ENCODE measurements at regions not wholly inside any gene's neighbourhood (a gene's known extent, or its start where the extent isn't known, plus 50 kb on each side); places are given as distances from the start of the nearest gene placed in this dataset.

DNA sequence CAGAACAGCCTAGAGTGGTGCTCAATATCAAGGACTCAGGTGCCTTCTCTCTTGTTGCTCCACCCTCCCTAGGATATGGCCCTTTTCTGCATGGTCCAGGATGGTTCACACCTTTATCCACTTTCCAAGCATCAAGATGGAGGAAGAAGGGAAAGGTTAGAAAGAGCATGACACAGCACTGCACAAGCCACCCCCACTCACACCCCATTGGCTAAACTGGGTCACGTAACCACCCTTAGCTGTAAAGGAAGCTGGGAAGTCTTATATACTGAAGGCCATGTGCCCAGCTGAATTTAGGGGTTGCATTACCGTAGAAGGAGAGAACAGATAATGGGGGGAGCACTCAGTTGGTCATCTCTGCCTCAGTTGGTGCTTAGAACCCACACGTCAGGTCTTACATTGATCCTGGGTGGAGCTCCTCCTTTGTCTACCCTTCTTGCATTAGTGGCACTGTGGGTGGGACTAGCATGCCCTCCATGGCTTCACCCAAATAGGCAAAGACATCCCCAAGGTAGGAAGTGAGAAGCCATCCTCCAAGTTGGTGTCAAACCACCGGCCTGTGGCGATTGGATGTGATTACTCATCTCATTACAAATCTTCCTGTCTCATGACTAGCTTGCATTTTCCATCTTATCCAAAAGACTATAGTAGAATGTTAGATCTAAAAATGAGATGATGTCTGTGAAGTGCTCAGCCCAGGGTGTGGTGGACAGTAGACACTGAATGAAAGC lies 248.5 kb downstream of the HAUS1 start:
- DNase-seq, result no peak

DNA sequence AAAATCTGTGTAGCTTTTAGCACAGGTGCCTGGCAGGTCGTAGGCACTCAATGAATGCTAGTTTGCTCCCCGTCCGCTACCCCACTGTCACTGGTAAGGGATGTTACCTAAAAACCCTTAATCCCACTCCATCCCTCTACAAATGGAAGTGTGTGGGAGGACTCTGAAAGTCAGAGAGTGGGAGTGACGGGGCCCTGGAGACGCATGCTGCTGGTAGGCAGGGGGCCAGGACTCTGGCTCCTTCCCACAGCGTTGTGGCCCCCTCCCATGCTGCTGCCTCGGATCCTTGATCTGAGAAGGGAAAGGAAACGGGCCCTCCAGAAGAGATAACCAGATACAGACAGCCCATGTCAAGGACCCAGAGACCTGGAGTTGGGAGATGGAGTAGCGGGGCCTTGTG lies 249.3 kb downstream of the HAUS1 start:
- DNase-seq, result no peak

- peak in 1 of 3 experiments; percentile 8 for DNase-seq
Observed at GRCh38 chr18:46356278-46357033, 252.3 kb downstream of the HAUS1 start.

GRCh38 chr18:46360102-46360699 lies 256.0 kb downstream of the HAUS1 start:
- DNase-seq, result no peak

DNA sequence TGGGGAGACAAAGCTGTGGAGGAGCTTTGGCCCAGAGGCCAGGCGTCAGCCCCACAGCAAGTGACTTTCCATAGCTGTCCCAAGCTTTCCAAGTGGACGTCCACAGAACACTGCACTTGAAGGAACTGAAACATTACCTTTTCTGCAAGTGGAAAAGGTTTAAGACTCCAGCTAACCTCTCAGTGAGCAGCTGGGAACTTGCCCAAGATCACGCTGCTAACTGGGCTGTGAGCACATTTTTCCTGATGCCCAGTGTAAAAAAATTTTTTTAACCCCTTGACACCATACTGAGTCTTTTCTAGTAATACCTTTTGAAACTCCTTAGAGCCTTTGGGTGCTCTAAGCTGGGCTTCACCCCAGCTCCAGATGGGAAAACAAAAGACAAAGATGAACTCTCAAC lies 256.7 kb downstream of the HAUS1 start:
- DNase-seq, result no peak

DNA sequence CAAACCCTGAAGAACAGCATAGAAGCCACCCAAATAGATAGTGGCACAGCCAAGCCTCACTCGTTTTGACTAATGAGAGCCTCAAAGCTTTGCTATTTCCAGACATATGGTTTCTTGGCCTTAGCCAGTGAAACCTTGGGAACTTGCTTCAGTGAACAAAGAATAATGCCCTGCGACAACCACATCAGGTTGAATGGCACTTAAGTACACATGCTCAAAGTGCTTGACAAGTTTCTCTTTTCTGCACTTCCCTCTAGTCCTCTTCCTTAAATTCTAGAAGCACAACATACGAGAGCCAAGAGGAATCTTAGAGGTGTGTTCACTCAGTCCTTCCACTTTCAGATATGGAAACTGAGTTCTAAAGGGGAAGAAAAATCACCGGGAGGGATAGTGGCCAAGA lies 258.3 kb downstream of the HAUS1 start:
- DNase-seq, result no peak

GRCh38 chr18:46364048-46364447 lies 259.9 kb downstream of the HAUS1 start:
- DNase-seq, result no peak

- DNase-seq, result no peak
Observed at GRCh38 chr18:46366201-46366600, 262.0 kb downstream of the HAUS1 start.

DNA sequence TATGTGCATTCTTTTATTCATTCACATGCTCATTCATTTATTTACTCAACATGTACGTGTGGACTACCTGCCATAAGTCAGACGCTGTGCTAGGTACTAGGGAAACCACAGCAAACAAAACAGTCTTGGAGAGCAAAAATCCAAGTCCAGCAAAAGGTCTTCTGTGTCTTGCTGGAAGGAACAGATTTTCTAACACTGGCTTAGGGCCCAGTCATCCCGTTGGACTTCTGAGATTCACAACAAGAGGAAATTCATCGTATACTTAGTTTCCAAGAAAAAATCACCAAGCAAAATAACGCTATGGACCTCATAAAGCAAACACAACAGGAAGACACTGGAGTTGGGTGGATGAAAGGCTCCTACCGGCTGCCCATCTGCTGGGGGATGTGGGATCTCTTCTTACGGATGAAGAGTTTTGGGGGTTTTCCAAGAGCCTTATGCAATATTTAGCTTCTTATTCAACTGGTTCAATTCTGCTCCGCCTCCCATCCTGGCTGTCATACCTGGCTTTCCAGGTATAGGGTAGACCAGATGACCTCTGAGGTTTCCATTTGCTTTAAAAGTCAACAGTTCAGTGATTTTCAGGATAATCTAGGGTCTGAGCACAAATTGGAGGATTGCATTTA lies 262.7 kb downstream of the HAUS1 start:
- DNase-seq, result no peak

GRCh38 chr18:46369323-46369722 lies 265.1 kb downstream of the HAUS1 start:
- DNase-seq, result no peak

GRCh38 chr18:46370898-46371297 lies 266.7 kb downstream of the HAUS1 start:
- DNase-seq, result no peak

DNA sequence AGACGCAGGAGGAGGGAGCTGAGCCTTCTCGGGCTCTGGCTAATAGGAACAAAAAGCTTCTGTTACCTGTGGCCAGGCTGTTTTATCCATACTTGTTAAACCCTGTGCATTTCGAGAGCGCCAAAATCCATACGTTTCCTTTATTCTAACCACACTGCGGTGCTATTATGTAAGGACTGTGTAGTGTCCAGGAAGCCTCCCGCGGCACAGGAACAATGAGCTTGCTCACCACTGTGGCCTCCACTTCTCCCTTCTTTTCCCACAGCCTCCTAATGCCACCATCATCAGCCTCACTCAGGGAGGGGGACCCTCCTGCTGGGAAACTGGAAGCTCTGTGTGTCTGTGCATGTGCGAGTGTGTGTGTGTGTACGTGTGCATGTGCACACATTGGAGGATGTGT lies 268.5 kb downstream of the HAUS1 start:
- DNase-seq, result peak in 1 of 3 experiments; percentile 16

DNA sequence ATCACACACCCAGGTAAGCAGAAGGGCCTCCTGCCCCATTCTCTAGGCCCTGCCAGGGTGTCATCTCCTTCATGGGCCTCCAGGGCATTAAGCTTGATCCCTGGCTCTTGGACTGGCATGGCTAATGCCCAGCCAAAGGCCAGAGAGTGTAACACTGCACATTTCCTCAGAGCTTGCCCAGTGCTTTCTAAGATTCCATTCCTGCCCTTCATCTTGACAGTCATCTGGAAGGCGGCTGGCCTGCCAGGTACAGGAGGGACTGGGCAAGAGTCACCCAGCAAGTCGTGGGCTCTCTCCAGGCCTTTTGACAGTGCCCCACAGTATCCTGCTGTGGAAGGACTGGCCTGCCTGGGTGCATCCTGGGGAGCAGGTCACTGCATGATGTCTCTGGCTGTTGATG lies 268.9 kb downstream of the HAUS1 start:
- no peak for DNase-seq

DNA sequence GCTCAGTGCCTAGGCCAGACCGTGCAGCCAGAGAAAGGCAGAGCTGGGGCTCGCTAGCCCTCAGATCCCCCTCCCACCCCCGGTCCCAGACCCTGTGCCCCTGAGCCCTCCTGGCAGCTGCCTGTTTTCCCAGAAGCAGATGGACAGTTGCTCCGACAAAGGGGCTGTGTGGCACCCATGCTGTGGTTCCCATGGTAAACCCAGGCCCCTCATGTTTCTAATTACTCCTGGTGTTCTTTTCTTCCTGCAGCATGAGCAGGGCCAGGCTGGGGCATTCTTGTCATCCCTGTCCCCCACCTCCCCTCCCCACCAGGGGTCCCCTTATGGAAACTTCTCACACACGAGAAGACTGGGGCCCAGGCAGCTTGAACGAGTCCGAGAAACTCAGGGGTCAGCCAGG lies 269.6 kb downstream of the HAUS1 start:
- DNase-seq, result peak in 1 of 3 experiments; percentile 58

- no peak for DNase-seq
Observed at GRCh38 chr18:46374850-46375249, 270.7 kb downstream of the HAUS1 start.

DNA sequence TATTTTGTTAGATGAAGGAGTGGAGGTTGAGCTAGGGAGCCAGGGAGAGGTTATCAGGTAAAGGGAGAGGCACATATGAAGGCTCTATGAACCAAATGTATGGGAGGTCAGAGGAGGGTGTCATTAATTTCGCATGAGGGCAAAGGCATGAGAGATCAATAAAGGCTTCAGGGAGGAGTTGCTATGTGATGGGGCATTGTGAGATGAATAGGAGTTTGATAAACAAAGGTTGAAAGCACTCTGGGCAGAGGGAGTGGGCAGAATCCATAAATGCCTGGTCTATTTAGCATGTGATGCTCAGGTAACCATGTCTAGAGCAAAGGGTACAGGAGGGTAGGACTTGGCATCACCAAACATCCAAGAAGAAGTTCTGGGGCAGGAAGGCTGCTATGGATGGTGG lies 273.4 kb downstream of the HAUS1 start:
- DNase-seq, result no peak

GRCh38 chr18:46378126-46378863 lies 274.1 kb downstream of the HAUS1 start:
- DNase-seq, result no peak

- DNase-seq, result no peak
Observed at GRCh38 chr18:46378864-46379207, 274.7 kb downstream of the HAUS1 start.

GRCh38 chr18:46379323-46379950 lies 275.3 kb downstream of the HAUS1 start:
- DNase-seq, result no peak

GRCh38 chr18:46385124-46385523 lies 271.9 kb downstream of the LOXHD1 start:
- peak in 2 of 3 experiments; percentile 53 to 62 for DNase-seq

DNA sequence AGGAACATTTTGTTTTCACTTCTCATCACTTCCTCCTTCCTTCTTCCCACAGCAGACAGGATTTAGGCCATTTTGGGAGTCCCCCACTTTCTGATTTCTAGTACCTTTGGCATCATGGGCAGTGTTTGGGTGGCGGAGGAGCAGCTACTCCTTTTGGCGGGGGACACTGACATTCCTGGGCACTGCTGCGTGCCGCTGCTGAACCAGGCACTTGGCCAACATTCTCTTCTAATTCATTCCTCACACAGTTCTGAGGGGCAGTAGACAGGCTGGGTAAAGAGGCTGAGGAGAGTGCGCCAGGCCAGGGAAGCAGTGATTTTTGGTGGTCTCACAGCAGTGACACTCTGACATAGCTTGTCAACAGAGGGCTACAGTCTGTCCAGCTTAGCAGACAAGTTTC lies 270.2 kb downstream of the LOXHD1 start:
- DNase-seq, result no peak

DNA sequence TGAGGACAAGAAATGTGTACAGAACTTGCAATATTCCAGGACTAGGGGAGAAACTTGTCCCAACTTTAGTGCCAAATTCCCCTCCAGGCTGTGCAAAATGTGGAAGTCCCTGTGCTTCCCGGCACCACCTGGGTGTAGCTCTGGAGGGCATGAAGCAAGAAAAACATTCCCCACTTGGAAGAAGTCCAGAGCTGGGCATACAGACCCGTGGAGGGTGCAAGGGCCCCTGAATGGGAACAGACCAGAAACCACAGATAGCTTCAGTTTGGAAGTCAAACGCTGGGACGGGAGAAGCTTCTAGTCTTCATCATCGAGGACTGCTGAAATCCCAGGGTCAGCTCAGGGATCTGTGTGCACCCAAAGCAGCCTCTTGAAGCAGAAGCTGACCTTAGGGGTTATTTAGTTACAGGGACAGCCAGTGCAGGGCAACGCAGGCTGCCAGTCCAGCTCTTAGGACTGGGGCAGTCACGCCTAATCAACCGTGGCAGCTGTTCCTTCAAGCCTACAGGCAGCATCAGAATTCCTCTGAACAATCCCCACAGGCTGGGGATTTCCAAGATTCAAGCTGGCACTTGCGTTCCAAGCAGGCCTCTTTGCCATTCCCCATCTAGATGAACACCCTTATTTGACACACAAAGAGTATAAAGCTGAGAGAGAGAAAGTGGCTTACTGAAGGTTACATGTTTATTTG lies 269.4 kb downstream of the LOXHD1 start:
- no peak for DNase-seq
